Mucosa of rectum (tissue), 2 donors: ENCODE measurements at regions not wholly inside any gene's neighbourhood (a gene's known extent, or its start where the extent isn't known, plus 50 kb on each side); places are given as distances from the start of the nearest gene placed in this dataset.

Source experiments
- H3K27ac ChIP-seq, 2 donors: one replicate each; pipeline ENCODE4 v1.7.0; 2013; ENCODE audit warnings: inconsistent platforms in 2 of 2, low read depth in 2 of 2, low read length in 2 of 2
- H3K27me3 ChIP-seq, 2 donors: one replicate each; pipeline ENCODE4 v1.7.0; 2013; ENCODE audit warnings: low read length in 2 of 2; ENCODE audit not compliant: control insufficient read depth in 2 of 2, insufficient read depth in 2 of 2
- H3K36me3 ChIP-seq, 2 donors: one replicate each; pipeline ENCODE4 v1.7.0; 2013; ENCODE audit warnings: low read length in 2 of 2; ENCODE audit not compliant: control insufficient read depth in 2 of 2, insufficient read depth in 2 of 2
- H3K4me1 ChIP-seq, 2 donors: one replicate each; pipeline ENCODE4 v1.7.0; 2013; ENCODE audit warnings: low read length in 2 of 2, mild to moderate bottlenecking in 1 of 2; ENCODE audit not compliant: control insufficient read depth in 2 of 2, insufficient read depth in 2 of 2
- H3K4me3 ChIP-seq, 2 donors: one replicate each; pipeline ENCODE4 v1.7.0; 2013; ENCODE audit warnings: low read length in 2 of 2
- H3K9ac ChIP-seq, 2 donors: one replicate each; pipeline ENCODE4 v1.7.0; 2013; ENCODE audit warnings: low read length in 2 of 2, low read depth in 1 of 2, mild to moderate bottlenecking in 1 of 2
- H3K9me3 ChIP-seq, 2 donors: one replicate each; pipeline ENCODE4 v1.7.0; 2013; ENCODE audit warnings: low read length in 2 of 2; ENCODE audit not compliant: control insufficient read depth in 2 of 2
- donor health status: healthy.
- donor health status: Normal muscosa, but diverticular disease.

GRCh38 chr14:66111891-66112290 is 374.3 kb upstream of the CCDC196 start:
- Histone ChIP-seq H3K36me3 (no peaks in the 10 kb centered on the region), H3K27me3 (no peaks in the 10 kb centered on the region), H3K27ac (no peak overlapping the region), H3K4me1 (no peaks in the 10 kb centered on the region), H3K4me3 (no peak overlapping the region), H3K9me3 (no peaks in the 10 kb centered on the region), H3K9ac (no peak overlapping the region)

DNA sequence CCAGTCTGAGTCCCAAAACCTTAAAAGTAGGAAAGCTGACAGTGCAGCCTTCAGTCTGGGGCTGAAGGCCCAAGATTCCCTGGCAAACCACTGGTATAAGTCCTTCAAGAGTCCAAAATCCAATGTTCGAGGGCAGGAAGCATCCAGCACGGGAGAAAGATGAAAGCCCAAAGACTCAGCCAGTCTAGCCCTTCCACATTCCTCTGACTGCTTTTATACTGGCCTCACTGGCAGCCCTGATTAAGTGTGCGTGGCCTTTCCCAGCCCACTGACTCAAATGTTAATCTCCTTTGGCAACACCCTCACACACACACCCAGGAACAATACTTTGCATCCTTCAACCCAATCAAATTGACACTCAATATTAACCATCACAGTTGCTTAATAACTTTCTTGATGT is 372.1 kb upstream of the CCDC196 start:
- Histone ChIP-seq H3K9ac (no peak overlapping the region), H3K27ac (no peak overlapping the region), H3K4me3 (no peak overlapping the region), H3K27me3 (no peaks in the 10 kb centered on the region), H3K4me1 (no peaks in the 10 kb centered on the region), H3K36me3 (no peaks in the 10 kb centered on the region), H3K9me3 (no peaks in the 10 kb centered on the region)

- H3K9ac ChIP-seq: no peak overlapping the region
- H3K4me3 ChIP-seq: no peak overlapping the region
- no peaks in the 10 kb centered on the region for H3K9me3 ChIP-seq
- no peaks in the 10 kb centered on the region for H3K4me1 ChIP-seq
- H3K27ac ChIP-seq: no peak overlapping the region
- no peaks in the 10 kb centered on the region for H3K36me3 ChIP-seq
- H3K27me3 ChIP-seq: no peaks in the 10 kb centered on the region
These were observed 370.2 kb upstream of the CCDC196 start for GRCh38 chr14:66115740-66116502.

GRCh38 chr14:66116732-66117131 is 369.4 kb upstream of the CCDC196 start:
- Histone ChIP-seq H3K9me3 (no peaks in the 10 kb centered on the region), H3K27ac (no peak overlapping the region), H3K36me3 (no peaks in the 10 kb centered on the region), H3K27me3 (no peaks in the 10 kb centered on the region), H3K9ac (no peak overlapping the region), H3K4me3 (no peak overlapping the region), H3K4me1 (no peaks in the 10 kb centered on the region)

DNA sequence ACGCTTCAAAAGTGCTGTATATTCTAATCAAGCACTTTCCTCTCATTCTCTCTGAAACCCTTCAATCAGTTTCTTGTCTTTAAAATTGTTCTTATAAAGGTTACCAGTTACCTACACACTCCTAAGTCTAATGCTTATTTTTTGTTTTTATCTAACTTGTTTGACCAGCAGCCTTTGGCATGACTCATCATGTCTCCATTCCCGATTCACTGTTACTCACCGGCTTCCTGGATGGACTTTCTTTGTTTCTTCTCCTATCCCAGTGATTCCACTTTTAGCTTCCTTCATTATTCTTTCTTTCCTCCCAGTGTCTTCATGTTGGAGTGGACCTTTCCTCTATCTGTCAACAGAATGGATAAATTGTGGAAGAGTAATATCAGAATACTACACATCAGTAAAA is 368.6 kb upstream of the CCDC196 start:
- no peaks in the 10 kb centered on the region for H3K4me1 ChIP-seq
- H3K36me3 ChIP-seq: no peaks in the 10 kb centered on the region
- no peak overlapping the region for H3K4me3 ChIP-seq
- no peak overlapping the region for H3K9ac ChIP-seq
- H3K9me3 ChIP-seq: no peaks in the 10 kb centered on the region
- no peak overlapping the region for H3K27ac ChIP-seq
- no peaks in the 10 kb centered on the region for H3K27me3 ChIP-seq

GRCh38 chr14:66119606-66120231 is 366.5 kb upstream of the CCDC196 start:
- Histone ChIP-seq H3K27ac (no peak overlapping the region), H3K27me3 (no peaks in the 10 kb centered on the region), H3K9ac (no peak overlapping the region)

DNA sequence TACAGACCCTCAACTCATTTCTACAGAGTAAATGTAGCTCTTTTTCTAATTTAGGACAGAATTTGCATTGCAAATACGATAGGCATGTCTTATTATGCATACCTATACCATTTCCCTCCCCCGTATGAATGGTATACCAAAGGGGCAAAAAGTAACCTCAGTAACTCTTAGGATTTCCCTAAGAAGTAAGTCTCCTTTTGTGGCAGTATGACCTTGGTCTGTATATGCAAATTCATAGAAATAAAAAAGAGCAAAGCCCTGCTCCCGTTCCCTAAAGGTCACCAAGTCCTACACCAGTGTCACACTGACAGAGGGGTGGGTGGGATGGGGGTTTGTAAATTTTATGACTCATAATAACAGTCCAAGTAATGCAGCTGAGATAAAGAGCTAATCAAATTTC is 365.8 kb upstream of the CCDC196 start:
- no peaks in the 10 kb centered on the region for H3K36me3 ChIP-seq
- no peaks in the 10 kb centered on the region for H3K9me3 ChIP-seq
- no peak overlapping the region for H3K4me3 ChIP-seq
- no peaks in the 10 kb centered on the region for H3K4me1 ChIP-seq
- no peaks in the 10 kb centered on the region for H3K27me3 ChIP-seq
- no peak overlapping the region for H3K27ac ChIP-seq
- no peak overlapping the region for H3K9ac ChIP-seq

More at GRCh38 chr14:66119606-66120231, 366.5 kb upstream of the CCDC196 start:
- Histone ChIP-seq H3K4me3 (no peak overlapping the region), H3K36me3 (no peaks in the 10 kb centered on the region), H3K4me1 (no peaks in the 10 kb centered on the region), H3K9me3 (no peaks in the 10 kb centered on the region)

DNA sequence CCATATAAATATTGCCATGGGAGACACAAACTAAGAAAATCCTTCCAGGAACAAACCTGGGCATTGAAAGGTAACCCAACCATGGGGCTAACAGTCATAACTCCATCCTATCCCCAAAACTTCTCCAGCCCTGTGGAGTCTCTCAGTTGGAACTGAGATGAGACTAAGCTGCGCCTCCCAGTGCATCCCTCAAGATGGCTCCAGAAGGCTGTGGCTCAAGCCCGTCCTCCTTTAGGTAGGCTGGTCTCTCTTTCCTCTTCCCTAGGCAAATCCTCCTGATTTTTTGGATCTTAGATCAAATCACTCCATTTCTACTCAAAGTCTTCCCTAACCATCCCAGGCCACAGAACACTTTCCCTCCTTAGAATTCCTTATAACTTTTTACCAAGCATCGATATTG is 364.3 kb upstream of the CCDC196 start:
- Histone ChIP-seq H3K27me3 (no peaks in the 10 kb centered on the region), H3K36me3 (no peaks in the 10 kb centered on the region), H3K9me3 (no peaks in the 10 kb centered on the region), H3K4me3 (no peak overlapping the region), H3K9ac (no peak overlapping the region), H3K27ac (no peak overlapping the region), H3K4me1 (no peaks in the 10 kb centered on the region)

GRCh38 chr14:66129224-66129623 is 356.9 kb upstream of the CCDC196 start:
- no peaks in the 10 kb centered on the region for H3K36me3 ChIP-seq
- no peak overlapping the region for H3K27ac ChIP-seq
- no peaks in the 10 kb centered on the region for H3K27me3 ChIP-seq
- no peaks in the 10 kb centered on the region for H3K9me3 ChIP-seq
- no peaks in the 10 kb centered on the region for H3K4me1 ChIP-seq
- no peak overlapping the region for H3K4me3 ChIP-seq
- H3K9ac ChIP-seq: no peak overlapping the region

GRCh38 chr14:66131111-66131510 is 355.1 kb upstream of the CCDC196 start:
- Histone ChIP-seq H3K27me3 (no peaks in the 10 kb centered on the region), H3K9me3 (no peaks in the 10 kb centered on the region), H3K9ac (no peak overlapping the region), H3K4me3 (no peak overlapping the region), H3K4me1 (no peaks in the 10 kb centered on the region), H3K36me3 (no peaks in the 10 kb centered on the region), H3K27ac (no peak overlapping the region)
